Lower lobe of right lung (tissue), 2 donors: ENCODE measurements at regions not wholly inside any gene's neighbourhood (a gene's known extent, or its start where the extent isn't known, plus 50 kb on each side); places are given as distances from the start of the nearest gene placed in this dataset.

ENCODE experiments used
- ATAC-seq, 2 donors: fragments of 200-7000 bp; cut with Tn5 transposase; one replicate each; pipeline ENCODE4 v1.9.1; 2020 to 2022; ENCODE audit warnings: mild to moderate bottlenecking in 2 of 2, moderate library complexity in 2 of 2
- DNase-seq: peaks from one replicate; pipeline ENCODE4 v3.0.0-alpha.2; 2020
- H3K27ac ChIP-seq: fragments of 200-600 bp; one replicate; pipeline ENCODE4 v1.8.0; 2022
- H3K27me3 ChIP-seq: fragments of 200-600 bp; one replicate; pipeline ENCODE4 v1.8.0; 2022; ENCODE audit warnings: low read depth
- H3K36me3 ChIP-seq: fragments of 200-600 bp; one replicate; pipeline ENCODE4 v1.8.0; 2022; ENCODE audit warnings: mild to moderate bottlenecking
- H3K4me1 ChIP-seq: fragments of 200-600 bp; one replicate; pipeline ENCODE4 v1.8.0; 2022
- H3K4me3 ChIP-seq: fragments of 200-600 bp; one replicate; pipeline ENCODE4 v1.8.0; 2022; ENCODE audit warnings: mild to moderate bottlenecking
- H3K9me3 ChIP-seq: fragments of 200-600 bp; one replicate; pipeline ENCODE4 v1.8.0; 2022
- intact Hi-C: fragments of 100-400 bp; cut with DNase I; formaldehyde crosslinking; loops from one replicate; pipeline ENCODE4 v1.11.0; 2022
- TF ChIP-seq, protein P1 (sequence below): fragments of 200-600 bp; IDR thresholded peaks from one replicate; pipeline ENCODE4 v1.8.0; 2022; ENCODE audit warnings: antibody characterized with exemption, mild to moderate bottlenecking
- donor health status: DM: no; HTN: yes; CAD: no; lungs with severe emphysema.

DNA sequence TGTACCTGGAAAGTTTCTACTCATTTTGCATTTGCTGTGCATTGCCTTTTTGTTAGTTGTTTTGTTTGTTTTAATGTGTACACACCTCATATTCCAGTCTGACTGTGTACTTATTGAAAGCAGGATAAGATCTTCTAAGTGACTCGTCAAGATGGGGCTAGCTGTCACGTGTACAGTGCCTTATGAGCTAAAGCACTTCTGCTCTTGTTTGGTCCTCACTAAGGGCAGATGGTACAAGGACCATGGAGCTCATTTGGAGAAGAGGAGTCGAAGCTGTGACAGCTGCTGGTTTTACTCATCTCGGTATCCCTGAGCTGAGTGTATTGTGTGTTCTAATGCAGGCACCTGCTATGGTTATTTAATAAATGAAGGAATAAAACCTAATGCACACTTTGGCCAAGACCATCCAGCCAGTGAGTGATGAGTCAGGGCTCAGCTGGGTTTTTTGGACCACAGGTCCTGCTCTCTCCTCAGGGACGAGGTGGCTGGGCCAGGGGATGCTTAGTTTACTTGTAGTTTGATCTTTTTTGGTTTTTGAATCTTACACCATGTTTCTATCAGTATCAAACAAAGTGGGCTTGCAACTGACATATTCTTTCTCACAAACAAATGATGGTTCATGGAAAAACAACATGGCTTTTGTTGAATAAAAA is 152.5 kb upstream of the APCDD1 start:
- no peak for ATAC-seq
- no peaks in the 10 kb centered on the region for H3K9me3 ChIP-seq

DNA sequence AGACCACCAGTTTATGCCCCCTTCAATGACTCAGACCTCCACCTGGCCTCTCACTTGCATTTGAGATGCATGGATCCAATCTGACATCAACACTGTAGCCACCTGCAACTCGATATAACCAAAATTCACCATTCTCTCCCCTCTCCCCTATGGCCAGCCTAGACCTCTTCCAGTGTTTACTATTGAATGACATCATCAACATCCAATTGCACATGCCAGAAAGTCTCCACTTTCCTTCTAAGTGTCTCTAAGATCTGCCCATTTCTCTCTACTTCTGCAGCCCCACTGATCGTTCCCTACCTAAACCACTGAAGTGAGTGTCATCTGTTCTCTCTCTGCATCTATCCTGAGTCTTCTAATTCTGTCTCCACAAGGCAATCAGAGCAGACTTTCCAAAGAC is 151.3 kb upstream of the APCDD1 start:
- Histone ChIP-seq H3K27ac (no peak overlapping the region), H3K36me3 (no peaks in the 10 kb centered on the region), H3K27me3 (no peaks in the 10 kb centered on the region), H3K4me1 (peaks cover 7% of the 10 kb centered on the region), H3K4me3 (no peak overlapping the region), H3K9me3 (no peaks in the 10 kb centered on the region)
- TF ChIP-seq, protein P1, sequence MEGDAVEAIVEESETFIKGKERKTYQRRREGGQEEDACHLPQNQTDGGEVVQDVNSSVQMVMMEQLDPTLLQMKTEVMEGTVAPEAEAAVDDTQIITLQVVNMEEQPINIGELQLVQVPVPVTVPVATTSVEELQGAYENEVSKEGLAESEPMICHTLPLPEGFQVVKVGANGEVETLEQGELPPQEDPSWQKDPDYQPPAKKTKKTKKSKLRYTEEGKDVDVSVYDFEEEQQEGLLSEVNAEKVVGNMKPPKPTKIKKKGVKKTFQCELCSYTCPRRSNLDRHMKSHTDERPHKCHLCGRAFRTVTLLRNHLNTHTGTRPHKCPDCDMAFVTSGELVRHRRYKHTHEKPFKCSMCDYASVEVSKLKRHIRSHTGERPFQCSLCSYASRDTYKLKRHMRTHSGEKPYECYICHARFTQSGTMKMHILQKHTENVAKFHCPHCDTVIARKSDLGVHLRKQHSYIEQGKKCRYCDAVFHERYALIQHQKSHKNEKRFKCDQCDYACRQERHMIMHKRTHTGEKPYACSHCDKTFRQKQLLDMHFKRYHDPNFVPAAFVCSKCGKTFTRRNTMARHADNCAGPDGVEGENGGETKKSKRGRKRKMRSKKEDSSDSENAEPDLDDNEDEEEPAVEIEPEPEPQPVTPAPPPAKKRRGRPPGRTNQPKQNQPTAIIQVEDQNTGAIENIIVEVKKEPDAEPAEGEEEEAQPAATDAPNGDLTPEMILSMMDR = no peak
- DNase-seq (no peak), ATAC-seq (no peak)
- intact Hi-C loops = no loop called here

More for the DNA sequence above, 152.5 kb upstream of the APCDD1 start:
- TF ChIP-seq, protein P1 = no peak
- no peak for DNase-seq
- Histone ChIP-seq H3K4me3 (no peak overlapping the region), H3K36me3 (no peaks in the 10 kb centered on the region), H3K27ac (no peak overlapping the region), H3K4me1 (peaks cover 7% of the 10 kb centered on the region), H3K27me3 (no peaks in the 10 kb centered on the region)
- intact Hi-C loops = no loop called here

DNA sequence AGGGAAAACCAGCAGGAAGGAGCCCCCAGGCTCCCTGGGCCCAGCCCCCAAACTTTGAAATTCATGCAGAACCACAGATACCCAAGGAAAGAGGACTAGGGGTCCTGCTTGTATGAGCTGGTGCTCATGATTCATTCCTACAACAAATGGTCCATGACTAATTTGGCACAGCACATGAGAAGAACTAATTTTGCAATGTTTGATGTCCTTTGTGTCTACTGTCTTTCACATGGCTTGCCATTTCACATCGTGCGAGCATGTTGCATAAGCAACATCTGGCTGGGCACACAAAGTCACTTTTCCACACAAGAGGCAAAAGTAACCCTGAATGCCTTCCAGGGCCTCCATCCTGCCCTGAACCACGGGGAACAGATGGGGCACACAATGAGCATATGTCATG is 149.6 kb upstream of the APCDD1 start:
- ATAC-seq (no peak), DNase-seq (no peak)
- Histone ChIP-seq H3K36me3 (no peaks in the 10 kb centered on the region), H3K9me3 (no peaks in the 10 kb centered on the region), H3K27ac (no peak overlapping the region), H3K4me3 (no peak overlapping the region), H3K27me3 (no peaks in the 10 kb centered on the region), H3K4me1 (peaks cover 7% of the 10 kb centered on the region)
- intact Hi-C loops = no loop called here
- TF ChIP-seq, protein P1 = no peak

DNA sequence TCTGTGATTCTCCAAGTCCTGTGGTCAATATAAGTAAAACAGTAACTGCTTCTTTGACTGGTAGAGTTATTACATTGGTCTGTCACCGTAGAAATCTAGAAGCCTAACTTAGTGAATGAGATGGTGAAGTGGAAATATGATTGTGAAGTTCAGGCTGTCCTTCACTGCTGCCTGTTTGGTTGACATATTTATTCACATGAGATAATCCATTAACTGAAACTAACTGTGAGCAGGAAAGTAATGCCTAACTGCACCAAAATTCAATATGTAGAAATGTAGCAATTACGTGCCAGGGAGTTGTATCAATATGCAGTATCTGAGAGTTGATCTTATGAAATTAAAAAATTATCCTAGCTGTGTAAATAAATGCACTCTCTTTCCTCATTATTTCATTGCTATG is 147.7 kb upstream of the APCDD1 start:
- Histone ChIP-seq H3K4me1 (peaks cover 7% of the 10 kb centered on the region), H3K9me3 (no peaks in the 10 kb centered on the region), H3K36me3 (no peaks in the 10 kb centered on the region), H3K4me3 (no peak overlapping the region), H3K27me3 (no peaks in the 10 kb centered on the region), H3K27ac (no peak overlapping the region)
- ATAC-seq = no peak
- intact Hi-C loops = no loop called here
- no peak for DNase-seq
- TF ChIP-seq, protein P1 = no peak

DNA sequence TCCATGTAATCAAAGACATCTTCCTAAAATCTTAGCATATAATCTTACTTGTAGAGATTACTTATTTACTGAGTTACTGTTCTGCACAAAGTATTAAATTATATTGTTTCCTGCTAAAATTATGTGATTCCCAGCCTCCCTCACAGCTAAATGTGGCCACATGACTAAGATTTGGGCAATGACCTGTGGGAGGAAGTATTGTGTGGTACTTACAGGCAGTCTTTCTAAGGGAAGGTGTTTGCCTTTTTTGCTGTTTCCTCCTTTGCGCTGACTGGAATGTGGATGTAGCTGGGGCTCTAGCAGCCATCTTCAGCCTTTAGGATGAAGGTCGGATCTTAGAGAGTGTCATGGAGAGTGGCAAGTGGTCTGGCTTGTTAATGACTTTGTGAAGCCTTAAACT is 146.3 kb upstream of the APCDD1 start:
- intact Hi-C loops = no loop called here
- DNase-seq (no peak), ATAC-seq (no peak)
- H3K36me3 ChIP-seq = no peaks in the 10 kb centered on the region
- H3K4me3 ChIP-seq = no peak overlapping the region
- no peaks in the 10 kb centered on the region for H3K27me3 ChIP-seq
- H3K27ac ChIP-seq = no peak overlapping the region
- peaks cover 7% of the 10 kb centered on the region for H3K4me1 ChIP-seq
- H3K9me3 ChIP-seq = no peaks in the 10 kb centered on the region
- TF ChIP-seq, protein P1 = no peak
